NCI-H1105 treated with DMSO at 0.1 percent for 48 hours (cell line): ENCODE measurements at regions not wholly inside any gene's neighbourhood (a gene's known extent, or its start where the extent isn't known, plus 50 kb on each side); places are given as distances from the start of the nearest gene placed in this dataset.
A peak's percentile ranks its signal among the peaks of the same experiment; 100 is the strongest.

Experiments used
- DNase-seq: peaks from one replicate; lab custom pipeline; 2025; lab: John Stamatoyannopoulos, UW

DNA sequence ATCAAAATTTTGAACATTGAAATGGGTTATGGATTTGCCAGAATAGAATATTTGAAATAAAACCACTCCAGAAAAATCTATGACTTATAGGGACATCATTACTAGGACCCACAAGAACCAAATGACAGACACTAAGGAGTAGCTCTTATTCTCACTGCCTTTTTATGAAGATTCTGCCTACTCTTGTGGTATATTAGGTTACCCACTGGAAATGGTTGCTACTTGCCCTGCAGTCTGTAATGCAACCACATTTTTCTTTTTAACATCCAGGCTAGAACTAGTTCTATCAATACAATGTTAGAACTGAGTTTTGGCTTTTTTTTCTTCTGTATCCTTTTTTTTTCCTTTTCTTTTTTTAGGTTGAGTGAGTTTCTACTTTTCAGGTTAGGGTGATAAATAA lies 158.9 kb downstream of the PPP1R2C start:
- no peak for DNase-seq

DNA sequence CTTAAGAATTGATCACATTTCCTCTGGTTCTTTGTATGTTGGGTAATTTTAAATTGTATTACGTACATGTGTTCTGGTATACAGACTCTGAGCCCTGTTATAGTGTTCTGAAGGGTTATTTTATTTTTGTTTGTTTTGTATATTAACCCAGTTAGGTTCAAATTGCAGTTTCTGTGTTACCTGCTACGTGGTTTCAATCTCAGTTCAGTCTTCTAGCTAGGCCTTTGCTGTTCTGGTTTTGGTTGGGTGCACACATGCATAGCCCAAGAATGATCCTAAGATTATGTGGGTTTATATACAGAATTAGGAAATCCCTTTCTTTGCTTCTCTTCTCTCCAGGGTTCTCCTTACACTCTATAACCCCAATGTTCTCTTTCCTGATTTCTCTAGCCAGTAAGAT lies 161.0 kb downstream of the PPP1R2C start:
- DNase-seq = no peak

DNA sequence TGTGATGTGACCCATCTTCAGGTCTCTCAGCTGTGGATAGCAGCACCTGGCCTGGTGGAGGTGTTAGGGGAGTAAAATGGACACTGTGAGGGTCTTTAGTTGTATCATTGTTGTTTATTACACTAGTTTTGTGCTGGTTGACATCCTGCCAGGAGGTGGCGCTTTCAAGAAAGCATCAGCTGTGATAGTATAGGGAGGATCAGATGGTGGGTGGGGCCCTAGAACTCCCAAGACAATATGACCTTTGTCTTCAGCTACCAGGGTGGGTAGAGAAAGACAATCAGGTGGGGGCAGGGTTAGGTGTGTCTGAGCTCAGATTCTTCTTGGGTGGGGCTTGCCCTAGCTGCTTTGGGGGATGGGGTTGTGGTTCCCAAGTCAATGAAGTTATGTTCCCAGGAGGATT lies 162.8 kb downstream of the PPP1R2C start:
- no peak for DNase-seq

DNA sequence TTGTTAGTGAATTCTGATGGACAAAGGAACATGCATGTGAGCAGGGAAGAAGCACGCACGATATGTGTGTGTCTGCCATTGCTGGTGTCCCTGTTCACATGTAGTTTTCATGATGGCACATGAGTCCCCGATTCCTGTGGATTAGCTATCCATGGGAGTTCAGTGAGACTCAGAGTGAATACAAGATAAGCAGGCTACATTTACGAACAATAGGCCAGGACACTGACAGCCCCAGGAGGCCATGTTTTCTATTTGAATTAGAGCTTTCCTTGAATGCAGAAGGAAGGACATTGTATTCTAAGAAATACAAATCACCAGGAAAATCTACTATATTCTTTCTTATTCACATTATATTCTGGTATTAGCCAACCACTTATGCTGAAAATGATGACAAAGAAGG lies 171.4 kb downstream of the PPP1R2C start:
- no peak for DNase-seq

DNA sequence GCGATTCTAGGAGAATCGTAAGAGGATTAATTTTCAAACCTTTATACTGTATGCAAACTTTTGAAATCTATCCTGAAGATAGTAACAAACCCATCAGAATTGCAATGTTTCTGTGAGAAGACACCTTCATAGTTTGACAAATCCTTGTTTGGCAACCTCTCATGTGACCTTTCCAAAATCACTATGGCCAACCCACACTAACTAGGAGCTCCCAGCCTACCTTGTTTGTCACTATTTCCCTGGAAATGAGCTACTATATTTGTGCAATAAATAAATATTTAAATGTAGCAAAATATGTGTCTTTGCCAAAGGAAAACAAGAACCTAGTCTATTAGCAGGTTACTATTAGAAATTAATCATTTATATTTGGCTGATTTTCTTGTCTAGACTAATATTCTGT lies 173.7 kb downstream of the PPP1R2C start:
- DNase-seq = no peak

DNA sequence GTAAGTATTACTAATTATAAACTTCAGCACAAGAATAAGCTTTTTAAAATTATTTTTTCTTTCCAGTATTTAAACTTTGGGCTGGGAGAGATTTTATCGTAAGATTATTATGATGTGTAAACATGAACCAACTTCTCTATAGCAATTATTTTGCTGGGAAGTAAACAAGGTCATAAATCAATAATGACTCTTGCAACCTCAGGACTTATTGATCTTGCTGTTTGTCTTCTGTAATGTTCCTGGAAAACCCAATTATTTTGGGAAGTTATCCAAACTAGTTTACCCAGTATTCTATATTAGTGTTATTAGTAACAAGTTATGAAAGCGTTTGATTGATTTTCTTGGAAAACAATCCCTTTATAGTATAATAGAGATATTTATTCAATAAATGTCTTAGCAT lies 174.9 kb downstream of the PPP1R2C start:
- peak; percentile 32 for DNase-seq

DNA sequence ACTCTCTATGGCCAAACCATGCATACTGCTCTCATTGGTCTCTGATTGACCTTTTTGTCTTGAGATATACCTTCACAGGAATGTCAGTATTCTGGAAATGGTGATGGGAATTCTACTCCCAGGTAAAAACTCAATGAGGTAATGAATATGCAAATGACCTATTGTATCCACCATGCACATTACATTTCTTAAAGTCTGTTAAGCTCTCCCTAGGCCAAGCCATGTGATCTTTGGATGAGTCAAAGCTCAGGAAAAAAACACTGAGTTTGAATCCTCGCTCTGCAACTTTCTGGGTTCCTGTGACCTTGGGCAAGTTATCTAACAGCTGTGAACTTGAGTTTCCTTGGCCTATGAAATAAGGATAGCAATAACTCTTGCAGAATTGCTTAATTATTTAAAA lies 175.4 kb downstream of the PPP1R2C start:
- DNase-seq = peak; percentile 32

DNA sequence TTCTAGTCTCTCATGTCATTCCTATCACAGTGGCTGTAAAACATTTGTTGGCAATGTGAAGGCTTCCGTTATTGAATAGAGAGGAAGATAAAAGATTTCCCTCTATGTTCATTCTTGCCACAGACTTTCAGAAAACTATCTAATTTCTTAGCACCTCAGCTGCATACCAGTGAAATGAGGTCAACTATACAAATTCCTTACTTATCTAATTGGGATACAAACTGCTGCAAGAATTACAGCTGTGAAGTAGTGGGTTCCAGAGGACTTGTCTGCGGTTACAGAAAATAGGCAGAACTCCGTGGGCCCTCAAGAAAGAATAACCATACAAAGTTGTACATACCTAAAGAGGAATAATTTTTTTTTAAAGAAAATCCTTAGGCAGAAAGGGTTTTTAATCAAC lies 175.8 kb downstream of the PPP1R2C start:
- no peak for DNase-seq

DNA sequence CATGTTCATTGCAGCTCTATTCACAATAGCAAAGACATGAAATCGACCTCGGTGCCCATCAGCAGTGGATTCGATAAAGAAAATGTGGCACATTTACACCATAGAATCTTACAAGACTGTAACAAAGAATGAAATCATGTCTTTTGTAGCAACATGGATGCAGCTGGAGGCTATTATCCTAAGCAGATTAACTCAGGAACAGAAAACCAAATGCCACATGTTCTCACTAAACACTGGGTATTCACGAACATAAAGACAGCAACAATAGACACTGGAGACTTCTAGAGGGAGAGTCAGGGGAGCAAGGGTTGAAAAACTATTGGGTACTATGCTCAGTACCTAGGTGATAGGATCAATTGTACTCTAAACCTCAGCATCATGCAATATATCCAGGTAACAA lies 180.5 kb downstream of the PPP1R2C start:
- DNase-seq = no peak

DNA sequence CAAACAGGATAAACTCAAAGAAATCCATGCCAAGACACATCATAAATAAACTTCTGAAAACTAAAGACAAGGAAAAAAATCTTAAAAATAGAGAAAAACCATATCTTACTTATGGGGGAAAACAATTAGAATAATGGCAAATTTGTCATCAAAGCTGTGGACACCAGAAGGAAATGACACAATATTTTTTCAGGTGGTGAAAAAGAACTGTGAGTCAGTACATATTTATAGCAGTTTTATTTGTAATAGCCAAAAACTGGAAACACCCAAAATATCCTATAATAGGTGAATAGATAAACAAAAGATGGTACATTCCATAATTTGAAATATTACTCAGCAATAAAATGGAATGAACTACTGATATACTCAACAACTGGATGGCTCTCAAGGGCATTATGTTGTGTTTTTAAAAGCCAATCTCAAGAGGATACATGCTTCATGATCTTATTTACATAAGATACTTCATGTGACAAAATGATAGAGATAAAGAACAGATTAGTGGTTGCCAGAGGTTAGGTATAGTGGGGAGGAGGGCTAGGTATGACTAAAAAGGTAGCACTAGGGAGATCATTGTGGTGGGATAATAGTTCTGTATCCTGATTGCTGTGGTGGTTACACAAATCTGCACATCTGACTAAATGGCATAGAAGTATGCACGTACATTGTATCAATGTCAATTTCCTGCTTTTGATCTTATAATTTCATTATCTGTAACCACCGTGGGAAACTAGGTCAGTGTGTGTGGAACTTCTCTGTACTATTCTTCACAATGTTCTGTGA lies 191.9 kb downstream of the PPP1R2C start:
- no peak for DNase-seq

DNA sequence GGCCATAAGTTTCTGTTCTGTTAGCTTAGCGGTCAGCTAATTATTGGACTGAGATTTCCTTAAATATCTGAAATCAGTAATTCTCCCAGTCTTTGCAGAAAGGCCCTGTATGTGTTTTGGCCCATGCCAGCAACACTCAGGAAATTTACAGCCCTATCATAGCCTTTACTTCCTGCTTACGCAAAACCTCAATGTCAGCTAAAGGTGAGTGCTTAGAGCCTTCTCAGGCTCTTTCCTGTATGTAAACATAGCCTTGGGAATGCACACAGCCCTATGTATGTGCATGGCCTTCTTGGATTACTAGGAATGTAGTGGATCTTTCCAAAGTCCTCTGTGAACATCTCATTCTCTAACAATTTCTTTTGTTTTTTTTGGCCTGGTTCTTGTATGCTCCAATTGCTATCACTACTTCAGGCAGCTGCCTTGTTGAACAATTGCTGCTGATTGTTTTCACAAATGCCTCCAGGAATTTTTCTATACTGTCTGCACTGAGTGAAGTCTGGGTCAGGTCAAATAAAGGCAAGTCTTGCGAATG lies 200.0 kb downstream of the PPP1R2C start:
- DNase-seq = no peak

DNA sequence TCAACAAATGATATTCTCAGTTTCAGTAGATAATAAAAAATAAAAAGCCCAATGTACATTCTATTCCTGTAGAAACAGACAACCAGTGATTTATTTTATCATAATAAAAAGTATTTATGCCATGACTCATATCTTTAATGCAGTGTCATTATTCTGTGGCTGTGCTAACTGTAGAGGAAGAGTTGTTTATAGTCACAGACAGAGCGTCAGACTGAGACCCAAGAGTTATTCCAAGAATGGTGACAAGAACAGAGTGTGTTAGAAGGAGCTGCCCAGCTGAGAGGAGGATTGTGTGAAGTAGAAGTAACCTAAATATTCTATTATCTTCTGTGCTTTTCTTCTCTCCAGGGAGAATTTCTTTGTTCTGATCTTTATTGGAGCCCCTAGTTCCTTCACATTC lies 210.7 kb downstream of the PPP1R2C start:
- DNase-seq = no peak

DNA sequence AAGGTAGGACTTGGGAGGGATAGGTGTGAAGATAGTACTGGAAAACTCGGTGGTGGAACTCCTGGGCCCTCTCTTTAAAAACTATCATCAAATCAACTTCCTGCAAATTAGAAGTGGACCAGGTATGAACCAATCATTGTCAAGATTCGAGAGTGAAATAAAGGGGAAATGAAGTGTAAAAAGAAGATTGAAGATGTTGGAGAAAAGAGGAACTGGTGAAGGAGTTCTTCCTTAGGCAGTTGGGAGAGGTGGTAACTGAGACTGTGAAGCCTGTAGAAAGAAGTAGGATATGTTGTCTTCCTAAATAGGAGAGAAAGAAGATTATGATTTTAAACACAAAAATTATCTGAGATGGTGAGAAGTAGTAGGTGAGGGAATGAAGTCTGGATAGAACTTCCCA lies 212.2 kb downstream of the PPP1R2C start:
- DNase-seq = no peak

DNA sequence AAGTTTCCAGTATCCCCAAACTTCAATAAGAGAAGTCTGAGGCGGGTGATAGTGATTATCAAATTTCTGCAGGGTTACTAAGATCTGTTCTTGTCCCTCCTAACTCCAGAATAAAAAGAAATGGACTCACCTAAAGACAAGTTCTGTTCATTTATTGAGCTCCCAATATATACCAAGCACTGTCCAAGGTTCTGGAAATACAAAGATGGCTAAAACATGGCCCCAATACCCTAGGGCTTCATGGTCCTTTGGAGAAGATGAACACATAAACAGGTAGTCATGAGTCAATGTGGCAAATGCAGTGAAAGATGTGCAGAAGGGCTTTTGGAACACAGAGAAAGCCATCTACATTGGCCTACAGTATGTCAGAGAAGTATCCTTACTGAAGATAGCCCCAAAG lies 231.2 kb downstream of the PPP1R2C start:
- DNase-seq = no peak

DNA sequence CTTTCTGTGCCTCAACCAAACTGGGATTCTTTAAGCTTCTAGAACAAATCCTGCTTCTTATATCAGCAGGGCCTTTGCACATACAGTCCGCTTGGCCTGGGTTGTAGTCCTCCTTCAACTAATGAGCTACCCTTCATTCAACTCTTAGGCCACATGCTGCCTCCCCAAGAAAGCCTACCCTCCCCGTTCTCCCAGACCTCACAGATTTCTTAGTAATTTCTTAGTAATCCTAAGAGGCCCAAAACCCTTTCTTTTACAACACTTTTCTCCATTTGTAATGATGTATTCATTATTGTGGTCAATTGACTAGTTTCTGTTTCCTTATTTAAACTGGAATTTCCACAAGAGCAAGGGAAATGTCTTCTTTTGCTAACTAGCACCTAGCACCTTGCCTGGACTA lies 233.1 kb downstream of the PPP1R2C start:
- no peak for DNase-seq

DNA sequence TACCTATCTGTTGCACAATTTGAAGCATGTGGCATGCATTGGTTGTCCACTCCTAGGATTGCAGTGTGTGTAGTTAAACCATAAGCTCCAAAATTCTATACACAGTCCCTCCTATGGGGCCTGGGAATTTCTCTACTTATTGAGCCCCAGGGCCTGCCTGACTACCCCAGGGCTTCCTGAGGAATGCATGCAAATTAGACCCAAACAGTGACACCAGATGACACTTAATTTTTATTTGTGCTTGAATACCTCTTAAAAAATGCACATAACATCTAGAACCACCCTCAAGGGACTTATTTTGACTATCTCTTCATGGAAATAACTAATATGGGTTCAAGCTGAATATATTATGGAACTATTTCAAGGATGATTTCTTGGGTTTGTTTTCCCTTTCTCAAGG lies 236.4 kb downstream of the PPP1R2C start:
- DNase-seq = no peak

DNA sequence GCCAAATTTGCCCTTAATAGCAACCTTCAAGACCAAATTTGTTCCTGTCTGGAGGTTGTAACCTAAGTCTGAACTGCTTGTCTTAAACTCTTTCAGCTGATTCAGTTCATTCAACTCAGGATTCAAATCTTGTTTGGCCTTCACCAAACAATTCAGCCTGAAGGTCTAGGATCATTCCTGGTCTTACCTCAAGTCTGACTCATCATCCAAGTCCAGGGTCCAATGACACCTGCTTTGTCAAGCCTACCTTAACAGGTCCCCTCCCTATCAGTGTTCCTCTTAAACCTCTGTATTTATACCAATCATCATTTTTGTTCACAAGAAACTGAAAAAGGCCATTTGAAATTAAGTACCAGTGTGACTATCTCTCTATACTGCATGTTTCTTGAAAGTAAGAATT lies 237.8 kb downstream of the PPP1R2C start:
- no peak for DNase-seq

DNA sequence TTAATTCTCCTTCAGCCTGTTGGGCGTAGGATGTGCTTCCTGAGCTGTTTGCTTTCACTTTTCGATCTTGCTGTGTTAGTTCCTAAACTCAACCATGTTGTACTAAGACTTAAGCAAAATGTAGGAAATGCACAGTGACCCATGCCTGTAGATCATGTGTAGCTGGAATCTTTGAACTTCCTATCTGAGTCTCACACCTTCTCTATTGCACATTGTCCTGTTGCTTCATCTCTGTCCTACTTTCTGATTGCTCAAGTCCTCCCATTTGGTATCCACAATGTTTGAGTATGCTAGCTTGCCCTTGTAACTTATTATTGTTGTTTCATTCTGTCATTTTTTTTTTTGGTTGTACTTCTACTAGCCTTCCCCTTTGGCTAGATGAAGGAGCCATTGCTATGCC lies 239.6 kb downstream of the PPP1R2C start:
- DNase-seq = no peak

DNA sequence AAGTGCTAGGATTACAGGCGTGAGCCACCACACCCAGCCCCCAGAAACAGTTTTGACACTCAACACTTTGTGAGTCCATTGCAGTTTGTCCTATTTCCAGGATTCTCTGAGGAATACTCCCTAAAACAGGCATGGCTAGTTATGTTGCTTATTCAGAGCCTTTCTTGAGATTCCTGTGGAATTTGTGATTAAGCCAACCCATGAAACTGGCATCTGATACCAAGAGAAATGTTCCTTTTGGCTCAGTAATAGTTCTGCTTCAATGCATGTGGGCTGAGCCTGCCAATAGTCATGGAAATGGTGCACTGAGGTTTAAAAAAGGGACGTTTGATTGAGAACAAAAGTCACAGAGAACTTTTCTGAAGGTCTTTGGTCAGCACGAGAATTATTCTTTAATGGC lies 241.7 kb downstream of the PPP1R2C start:
- DNase-seq = no peak

DNA sequence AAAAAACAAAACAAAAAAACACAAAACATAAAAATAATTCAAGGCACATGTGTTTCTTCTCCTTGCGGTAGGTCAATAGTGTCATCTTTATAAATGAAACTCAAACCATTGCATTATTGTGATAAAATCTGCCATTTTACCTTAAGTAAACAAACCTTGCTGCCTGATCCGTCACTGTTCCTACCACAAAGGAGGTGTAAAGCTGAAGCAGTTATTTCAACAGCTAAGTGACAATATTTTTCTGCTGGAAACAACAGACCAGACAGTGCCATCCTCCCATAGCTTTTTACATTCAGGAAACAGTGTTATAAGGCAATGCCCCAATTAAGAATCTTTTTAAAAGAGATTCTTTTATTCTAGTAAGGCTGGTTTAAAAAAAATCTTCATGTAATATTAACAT lies 242.7 kb downstream of the PPP1R2C start:
- no peak for DNase-seq

DNA sequence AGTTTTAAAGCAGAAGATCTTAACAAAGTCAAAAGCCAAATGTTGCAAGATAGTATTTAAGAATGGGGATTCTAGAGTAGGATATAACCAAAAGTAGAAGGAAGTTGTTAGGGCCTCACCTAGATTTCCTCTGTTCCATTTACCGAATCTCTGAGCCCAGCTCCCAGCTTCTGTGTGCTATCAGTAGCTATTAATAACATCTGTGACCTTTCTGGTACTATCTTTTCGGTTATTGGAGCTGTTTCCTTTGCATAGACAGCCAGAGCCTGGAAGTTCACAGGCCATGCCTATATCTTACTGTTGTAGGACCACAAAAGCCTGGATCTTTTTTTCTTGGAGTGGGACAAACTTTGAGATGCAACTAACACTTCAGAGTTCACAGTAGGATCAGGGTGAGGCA lies 244.2 kb downstream of the PPP1R2C start:
- no peak for DNase-seq

DNA sequence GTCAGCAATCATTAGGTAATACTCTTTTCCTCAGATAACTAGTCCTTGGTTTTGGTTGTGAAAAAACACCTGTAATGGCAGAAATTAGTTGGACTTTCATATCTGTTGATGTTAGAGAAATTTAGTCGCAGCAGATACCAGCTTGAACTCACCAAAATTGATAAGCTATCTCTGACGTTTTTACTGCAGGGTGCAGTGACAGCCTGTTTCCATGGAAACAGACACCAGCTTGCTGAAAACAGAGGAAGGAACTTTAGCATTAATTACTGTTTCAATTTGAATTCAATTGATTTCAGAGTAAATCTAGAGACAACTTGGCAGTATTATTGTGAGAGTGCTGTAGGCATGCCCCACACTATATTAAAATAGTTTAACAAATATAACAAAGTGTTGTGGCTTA lies 246.5 kb downstream of the PPP1R2C start:
- DNase-seq = no peak

DNA sequence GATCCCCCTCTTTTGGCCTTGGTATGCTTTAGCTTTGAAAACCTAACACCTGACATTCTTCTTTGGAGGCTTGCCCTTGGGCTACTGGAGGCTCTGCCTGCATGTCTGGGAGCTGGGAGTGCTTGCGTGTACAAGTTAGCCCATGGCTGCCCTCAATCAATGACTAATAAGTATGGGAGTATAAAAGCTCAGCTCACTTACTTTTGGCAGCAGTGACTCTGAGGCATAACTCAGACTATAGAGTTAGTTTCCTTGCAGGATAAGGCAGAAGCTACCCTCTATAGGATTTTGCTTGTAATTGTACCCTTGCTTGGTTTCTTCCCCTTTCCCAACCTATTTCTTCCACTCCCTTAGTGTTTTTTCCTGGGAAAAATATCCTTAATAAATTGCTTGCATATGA lies 247.9 kb downstream of the PPP1R2C start:
- DNase-seq = peak; percentile 0

DNA sequence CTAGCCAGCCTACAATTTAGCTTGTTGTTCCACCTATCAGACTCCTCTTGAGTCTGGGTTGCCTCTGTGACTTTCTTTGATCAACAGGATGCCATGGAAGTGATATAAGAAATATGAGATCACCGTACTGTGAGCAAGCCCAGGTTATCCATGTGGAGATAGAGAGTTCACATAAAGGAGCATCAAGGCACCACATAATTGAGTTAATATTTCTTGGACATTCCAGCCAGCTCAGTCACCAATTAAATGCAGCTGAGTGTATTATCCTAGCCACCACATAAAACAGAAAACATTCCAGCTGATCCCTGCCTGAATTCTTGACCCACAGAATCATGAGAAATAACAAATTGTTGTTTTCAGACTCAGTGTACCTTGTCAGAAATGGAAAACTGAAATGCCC lies 253.6 kb downstream of the PPP1R2C start:
- DNase-seq = no peak
